RWPE1 (cell line): ENCODE measurements at regions not wholly inside any gene's neighbourhood (a gene's known extent, or its start where the extent isn't known, plus 50 kb on each side); places are given as distances from the start of the nearest gene placed in this dataset.

Source experiments
- CTCF ChIA-PET: fragments of 350-600 bp; sonication (Branson Sonifier 250); formaldehyde crosslinking; extraction: SDS; loops from one replicate; lab custom pipeline; 2021; lab: Yijun Ruan, JAX
- POLR2A ChIA-PET: fragments of 400-600 bp; formaldehyde crosslinking; extraction: SDS; loops from one replicate; lab custom pipeline; 2020; ENCODE audit warnings: antibody characterized with exemption; ENCODE audit not compliant: low non-redundant PET; lab: Yijun Ruan, JAX
- DNase-seq: peaks from one replicate; pipeline ENCODE4 v3.0.0; 2012; ENCODE audit warnings: low spot score
- H3K27ac ChIP-seq: fragments of 450-650 bp; 2 replicates; pipeline ENCODE4 v1.5.1; 2017
- TF ChIP-seq, protein P1 (sequence below): fragments of 450-650 bp; conservative IDR thresholded peaks from 2 replicates; pipeline ENCODE4 v1.5.1; 2017; ENCODE audit warnings: low read depth, mild to moderate bottlenecking

DNA sequence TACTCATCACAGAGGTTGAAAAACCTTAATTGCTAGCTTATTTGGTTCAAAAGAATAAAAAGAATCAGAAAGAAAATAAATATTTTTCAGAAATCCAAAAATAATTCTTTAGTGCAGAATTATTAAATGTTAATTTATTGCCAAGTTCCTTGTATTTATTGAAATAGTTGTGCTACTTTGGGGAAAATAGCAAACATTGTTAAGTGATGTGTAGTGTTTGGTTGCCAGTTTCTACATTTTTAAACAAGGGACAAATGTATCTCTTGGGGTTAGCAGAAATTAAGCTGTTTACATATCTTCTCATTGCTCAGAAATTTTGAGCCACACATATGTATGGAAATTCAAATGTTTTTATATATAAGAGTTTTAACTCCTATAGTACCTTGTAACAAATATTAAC, 775.0 kb downstream of the USP25 start:
- DNase-seq: no peak
- ChIA-PET CTCF (no interaction called here), POLR2A (no interaction called here)
- no peak overlapping the region for H3K27ac ChIP-seq
- TF ChIP-seq, protein P1, sequence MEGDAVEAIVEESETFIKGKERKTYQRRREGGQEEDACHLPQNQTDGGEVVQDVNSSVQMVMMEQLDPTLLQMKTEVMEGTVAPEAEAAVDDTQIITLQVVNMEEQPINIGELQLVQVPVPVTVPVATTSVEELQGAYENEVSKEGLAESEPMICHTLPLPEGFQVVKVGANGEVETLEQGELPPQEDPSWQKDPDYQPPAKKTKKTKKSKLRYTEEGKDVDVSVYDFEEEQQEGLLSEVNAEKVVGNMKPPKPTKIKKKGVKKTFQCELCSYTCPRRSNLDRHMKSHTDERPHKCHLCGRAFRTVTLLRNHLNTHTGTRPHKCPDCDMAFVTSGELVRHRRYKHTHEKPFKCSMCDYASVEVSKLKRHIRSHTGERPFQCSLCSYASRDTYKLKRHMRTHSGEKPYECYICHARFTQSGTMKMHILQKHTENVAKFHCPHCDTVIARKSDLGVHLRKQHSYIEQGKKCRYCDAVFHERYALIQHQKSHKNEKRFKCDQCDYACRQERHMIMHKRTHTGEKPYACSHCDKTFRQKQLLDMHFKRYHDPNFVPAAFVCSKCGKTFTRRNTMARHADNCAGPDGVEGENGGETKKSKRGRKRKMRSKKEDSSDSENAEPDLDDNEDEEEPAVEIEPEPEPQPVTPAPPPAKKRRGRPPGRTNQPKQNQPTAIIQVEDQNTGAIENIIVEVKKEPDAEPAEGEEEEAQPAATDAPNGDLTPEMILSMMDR: no peak

DNA sequence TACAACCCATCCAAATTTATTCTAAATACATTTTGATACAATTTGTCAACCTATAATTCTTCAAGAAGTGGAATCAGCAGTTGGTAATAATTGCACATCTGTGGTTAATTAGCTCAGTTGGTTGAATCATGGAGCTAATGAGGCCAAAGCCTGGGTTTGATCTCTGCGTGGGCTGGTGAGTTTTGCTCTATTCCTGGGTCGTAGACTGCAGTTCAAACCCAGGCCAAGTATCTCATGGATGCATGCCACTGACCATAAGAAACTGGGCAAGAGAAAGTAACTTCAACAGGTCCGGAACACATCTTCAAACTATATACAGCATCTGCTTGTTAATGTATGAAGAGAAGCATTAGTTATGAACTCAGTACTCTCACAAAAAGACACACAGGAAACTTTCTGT, 779.7 kb downstream of the USP25 start:
- TF ChIP-seq, protein P1: no peak
- no peak for DNase-seq
- no peak overlapping the region for H3K27ac ChIP-seq
- CTCF ChIA-PET: no interaction called here
- POLR2A ChIA-PET: no interaction called here

DNA sequence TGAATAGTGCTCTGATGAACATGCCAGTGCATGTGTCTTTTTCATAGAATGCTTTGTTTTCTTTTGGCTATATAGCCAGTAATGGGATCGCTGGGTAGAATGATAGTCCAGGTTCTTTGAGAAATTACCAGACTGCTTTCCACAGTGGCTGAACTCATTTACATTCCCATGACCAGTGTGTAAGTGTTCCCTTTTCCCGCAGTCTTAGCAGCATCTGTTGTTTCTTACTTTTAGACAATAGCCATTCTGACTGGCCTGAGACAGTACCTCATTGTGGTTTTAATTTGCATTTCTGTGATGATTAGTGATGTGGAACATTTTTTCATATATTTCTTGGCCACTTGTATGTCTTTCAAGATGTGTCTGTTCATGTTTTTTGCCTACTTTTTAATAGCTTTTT, 784.5 kb downstream of the USP25 start:
- H3K27ac ChIP-seq: no peak overlapping the region
- ChIA-PET CTCF (no interaction called here), POLR2A (no interaction called here)
- no peak for DNase-seq
- TF ChIP-seq, protein P1: no peak

DNA sequence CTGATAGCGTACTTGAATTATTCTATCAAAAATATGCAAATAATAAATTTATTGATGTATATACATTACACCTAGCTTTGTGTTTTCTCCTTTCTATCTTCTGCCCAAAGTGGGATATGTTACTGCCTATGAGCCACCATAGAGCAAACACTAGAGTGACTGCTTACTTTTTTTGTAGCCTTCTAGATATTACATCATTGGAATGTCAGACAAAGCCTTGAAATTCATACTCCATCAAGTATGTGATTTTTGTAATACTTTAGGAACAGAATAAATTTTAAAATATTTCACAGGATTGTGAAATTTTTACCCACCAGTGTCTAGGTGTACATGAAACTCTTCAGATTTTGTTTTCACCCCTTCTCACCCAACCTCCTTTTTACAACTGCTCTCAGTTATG, 787.6 kb downstream of the USP25 start:
- H3K27ac ChIP-seq: no peak overlapping the region
- DNase-seq: no peak
- ChIA-PET POLR2A (interaction anchor here (0.6 kb wide), 1 partner anchor 30 kb away, joined by 7 read pairs; no protein-coding TSS in a partner anchor), CTCF (no interaction called here)
- TF ChIP-seq, protein P1: no peak

DNA sequence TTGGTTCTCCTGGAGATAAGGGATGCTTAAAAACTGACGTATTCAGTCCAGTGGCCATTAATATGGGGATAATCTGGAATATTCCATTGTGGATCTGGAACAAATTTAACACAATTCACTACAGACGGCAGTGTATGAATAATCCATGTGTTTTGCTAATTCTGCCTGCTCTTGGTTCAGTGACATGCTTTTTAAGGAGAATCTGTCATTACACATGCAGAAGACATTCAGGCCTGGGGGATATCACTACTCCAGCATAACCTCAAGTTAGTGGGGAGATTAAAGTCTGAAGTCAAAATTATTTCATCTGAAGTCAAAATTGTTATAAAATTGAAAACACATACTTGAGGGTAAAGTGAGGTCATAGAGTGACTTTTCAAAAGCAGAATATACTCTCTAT, 789.3 kb downstream of the USP25 start:
- TF ChIP-seq, protein P1: no peak
- no peak for DNase-seq
- POLR2A ChIA-PET: no interaction called here

DNA sequence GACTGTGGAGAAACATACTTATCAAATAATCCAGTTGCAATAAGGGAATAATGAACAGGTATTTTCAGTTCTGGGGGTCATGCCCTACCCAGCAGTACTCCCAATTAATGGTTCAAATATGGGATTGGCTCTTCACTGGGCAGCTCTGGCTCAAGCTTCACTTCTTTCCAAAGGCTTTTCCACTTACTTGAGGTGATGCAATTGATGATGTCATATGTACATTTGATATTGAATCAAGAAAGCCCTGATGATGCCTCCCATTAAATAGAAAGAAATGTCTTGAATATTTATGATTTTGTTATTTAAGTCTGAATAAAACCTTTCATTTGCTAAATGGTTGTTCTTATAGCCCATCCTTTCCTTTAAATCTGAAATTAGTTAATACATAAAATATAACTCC, 789.9 kb downstream of the USP25 start:
- ChIA-PET POLR2A (no interaction called here), CTCF (no interaction called here)
- TF ChIP-seq, protein P1: no peak
- no peak overlapping the region for H3K27ac ChIP-seq
- no peak for DNase-seq

More for the DNA sequence above, 789.3 kb downstream of the USP25 start:
- no peak overlapping the region for H3K27ac ChIP-seq
- CTCF ChIA-PET: no interaction called here

DNA sequence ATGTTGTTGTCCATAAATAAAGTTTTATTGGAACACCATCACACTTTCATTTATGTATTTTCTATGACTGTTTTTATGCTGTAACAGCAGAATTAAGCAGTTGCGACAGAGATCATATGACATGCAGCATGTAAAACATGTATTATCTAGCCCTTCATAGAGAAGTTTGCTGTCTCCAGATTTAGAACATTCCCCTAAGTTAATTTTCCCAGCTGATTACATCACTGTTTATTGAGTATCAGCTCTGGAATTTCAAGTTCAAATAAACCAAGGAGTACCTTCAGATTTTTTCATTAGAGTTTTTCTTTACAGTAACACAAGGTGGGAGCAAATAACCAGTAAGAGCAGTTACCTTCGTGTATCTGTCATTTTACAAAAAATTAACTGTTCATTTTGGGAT, 792.8 kb downstream of the USP25 start:
- no peak overlapping the region for H3K27ac ChIP-seq
- ChIA-PET CTCF (interaction anchor here (0.6 kb wide), 1 partner anchor 22 kb away, joined by 3 read pairs; no protein-coding TSS in a partner anchor), POLR2A (no interaction called here)
- DNase-seq: no peak
- TF ChIP-seq, protein P1: no peak
